Heart left ventricle (tissue), 13 donors: ENCODE measurements at regions not wholly inside any gene's neighbourhood (a gene's known extent, or its start where the extent isn't known, plus 50 kb on each side); places are given as distances from the start of the nearest gene placed in this dataset.

Source experiments
- POLR2A ChIP-seq, 2 donors: fragments of 450-650 bp; IDR thresholded peaks; one replicate each; pipeline ENCODE4 v1.6.1; 2017; ENCODE audit warnings: antibody characterized with exemption in 2 of 2, mild to moderate bottlenecking in 2 of 2, moderate library complexity in 2 of 2
- TF ChIP-seq, protein P1 (sequence below), 12 donors: fragments of 200-600 bp; sonication (generic) in 4 of 12; IDR thresholded peaks; one replicate each; pipeline versions ENCODE4 v1.5.0 to v1.8.0; 2018 to 2022; ENCODE audit warnings: antibody characterized with exemption in 12 of 12, mild to moderate bottlenecking in 5 of 12
- donor health status: ischemic (EF 13 %, LVEDD 7.1; RV severe dilation, severe dysfunction).
- donor health status: DM: no; HTN: yes; CAD: no.
- donor health status: DM: no; HTN: no; CAD: no.
- donor health status: ischemic (EF 25% LVEDD 6.9; RV normal size, moderate dysfunction).
- donor health status: ischemic (EF 25% LVEDD 5.7; RV mildly dilated, moderate dysfunction).
- donor health status: ischemic (EF 35%, LVEDD 5.7; RV mildly dilated, moderate dysfunction).
- donor health status: nonischemic (EF 11% LVEDD 7.7; RV severe dilation, severe dysfunction).
- donor health status: DM: yes; HTN: yes; CAD: no.
- donor health status: PGD.
- donor health status: ischemic (EF 29% LVEDD 5.4; RV normal size, mild dysfunction).
- donor health status: nonischemic (EF 23%, LVEDD 6.1; RV moderate dilation, normal function).

- TF ChIP-seq, protein P1, sequence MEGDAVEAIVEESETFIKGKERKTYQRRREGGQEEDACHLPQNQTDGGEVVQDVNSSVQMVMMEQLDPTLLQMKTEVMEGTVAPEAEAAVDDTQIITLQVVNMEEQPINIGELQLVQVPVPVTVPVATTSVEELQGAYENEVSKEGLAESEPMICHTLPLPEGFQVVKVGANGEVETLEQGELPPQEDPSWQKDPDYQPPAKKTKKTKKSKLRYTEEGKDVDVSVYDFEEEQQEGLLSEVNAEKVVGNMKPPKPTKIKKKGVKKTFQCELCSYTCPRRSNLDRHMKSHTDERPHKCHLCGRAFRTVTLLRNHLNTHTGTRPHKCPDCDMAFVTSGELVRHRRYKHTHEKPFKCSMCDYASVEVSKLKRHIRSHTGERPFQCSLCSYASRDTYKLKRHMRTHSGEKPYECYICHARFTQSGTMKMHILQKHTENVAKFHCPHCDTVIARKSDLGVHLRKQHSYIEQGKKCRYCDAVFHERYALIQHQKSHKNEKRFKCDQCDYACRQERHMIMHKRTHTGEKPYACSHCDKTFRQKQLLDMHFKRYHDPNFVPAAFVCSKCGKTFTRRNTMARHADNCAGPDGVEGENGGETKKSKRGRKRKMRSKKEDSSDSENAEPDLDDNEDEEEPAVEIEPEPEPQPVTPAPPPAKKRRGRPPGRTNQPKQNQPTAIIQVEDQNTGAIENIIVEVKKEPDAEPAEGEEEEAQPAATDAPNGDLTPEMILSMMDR (IDR thresholded peaks at IDR 0.05): no peak
- no peak for TF ChIP-seq POLR2A (IDR thresholded peaks at IDR 0.05)
These were observed 288.1 kb downstream of the MYCN start for GRCh38 chr2:16228471-16228870.
